Stimulated activated CD4-positive, alpha-beta T cell treated with anti-CD3 and anti-CD28 coated beads, Interleukin-15, amount 100 ng/mL, for 48 hours (primary cell): ENCODE measurements at regions not wholly inside any gene's neighbourhood (a gene's known extent, or its start where the extent isn't known, plus 50 kb on each side); places are given as distances from the start of the nearest gene placed in this dataset.

Source experiments
- DNase-seq, 2 donors: peaks; one replicate each; pipeline ENCODE4 v3.0.0-alpha.2; 2020; ENCODE audit warnings: low read depth in 2 of 2

GRCh38 chr3:24596626-24597025 lies 102.0 kb upstream of the THRB start:
- no peak for DNase-seq

GRCh38 chr3:24598695-24599470 lies 104.2 kb upstream of the THRB start:
- DNase-seq = no peak

GRCh38 chr3:24601066-24601939 lies 106.7 kb upstream of the THRB start:
- no peak for DNase-seq

- no peak for DNase-seq
These were observed 109.6 kb upstream of the THRB start for GRCh38 chr3:24604215-24604614.

GRCh38 chr3:24605511-24606028 lies 110.9 kb upstream of the THRB start:
- no peak for DNase-seq

- no peak for DNase-seq
These were observed 112.6 kb upstream of the THRB start for GRCh38 chr3:24607281-24607680.

GRCh38 chr3:24608701-24609390 lies 114.2 kb upstream of the THRB start:
- DNase-seq = no peak

- DNase-seq = no peak
These were observed 119.7 kb upstream of the THRB start for GRCh38 chr3:24614359-24614758.

- DNase-seq = no peak
These were observed 120.5 kb upstream of the THRB start for GRCh38 chr3:24615177-24615576.

- DNase-seq = no peak
These were observed 121.6 kb upstream of the THRB start for GRCh38 chr3:24616110-24616829.

- no peak for DNase-seq
These were observed 127.5 kb upstream of the THRB start for GRCh38 chr3:24622138-24622537.

- DNase-seq = no peak
These were observed 128.1 kb upstream of the THRB start for GRCh38 chr3:24622696-24623225.

- no peak for DNase-seq
These were observed 129.0 kb upstream of the THRB start for GRCh38 chr3:24623657-24624056.

GRCh38 chr3:24624938-24625681 lies 130.5 kb upstream of the THRB start:
- DNase-seq = no peak

GRCh38 chr3:24628523-24629258 lies 134.0 kb upstream of the THRB start:
- no peak for DNase-seq

- DNase-seq = no peak
These were observed 136.8 kb upstream of the THRB start for GRCh38 chr3:24631481-24631880.

GRCh38 chr3:24639061-24639460 lies 144.4 kb upstream of the THRB start:
- no peak for DNase-seq

GRCh38 chr3:24639481-24640329 lies 145.1 kb upstream of the THRB start:
- no peak for DNase-seq

GRCh38 chr3:24640330-24640877 lies 145.8 kb upstream of the THRB start:
- DNase-seq = no peak
